Neural crest cell (in vitro differentiated cells): ENCODE measurements at regions not wholly inside any gene's neighbourhood (a gene's known extent, or its start where the extent isn't known, plus 50 kb on each side); places are given as distances from the start of the nearest gene placed in this dataset.

ENCODE experiments used
- DNase-seq: peaks from one replicate; pipeline ENCODE4 v3.0.0; 2021; ENCODE audit warnings: low read depth, mixed read lengths, low spot score
- H3K27ac Mint-ChIP-seq: one replicate; pipeline ENCODE4 v1.8.0; 2021; ENCODE audit warnings: mild to moderate bottlenecking, mixed read lengths; ENCODE audit not compliant: unreplicated experiment
- H3K27me3 Mint-ChIP-seq: 2 replicates; pipeline ENCODE4 v1.8.0; 2021; ENCODE audit warnings: low read depth, mild to moderate bottlenecking, mixed read lengths
- H3K36me3 Mint-ChIP-seq: 2 replicates; pipeline ENCODE4 v1.8.0; 2021; ENCODE audit warnings: low read depth, mild to moderate bottlenecking, mixed read lengths
- H3K4me1 Mint-ChIP-seq: 2 replicates; pipeline ENCODE4 v1.8.0; 2021; ENCODE audit warnings: mixed read lengths
- H3K4me3 Mint-ChIP-seq: one replicate; pipeline ENCODE4 v1.8.0; 2021; ENCODE audit warnings: mild to moderate bottlenecking, mixed read lengths
- H3K9me3 Mint-ChIP-seq: 2 replicates; pipeline ENCODE4 v1.8.0; 2021; ENCODE audit warnings: mixed read lengths
- TF ChIP-seq, protein P1 (sequence below): fragments of 200-600 bp; sonication (generic); conservative IDR thresholded peaks from 2 replicates; pipeline ENCODE4 v1.5.0; 2021; ENCODE audit warnings: antibody characterized with exemption, mild to moderate bottlenecking

DNA sequence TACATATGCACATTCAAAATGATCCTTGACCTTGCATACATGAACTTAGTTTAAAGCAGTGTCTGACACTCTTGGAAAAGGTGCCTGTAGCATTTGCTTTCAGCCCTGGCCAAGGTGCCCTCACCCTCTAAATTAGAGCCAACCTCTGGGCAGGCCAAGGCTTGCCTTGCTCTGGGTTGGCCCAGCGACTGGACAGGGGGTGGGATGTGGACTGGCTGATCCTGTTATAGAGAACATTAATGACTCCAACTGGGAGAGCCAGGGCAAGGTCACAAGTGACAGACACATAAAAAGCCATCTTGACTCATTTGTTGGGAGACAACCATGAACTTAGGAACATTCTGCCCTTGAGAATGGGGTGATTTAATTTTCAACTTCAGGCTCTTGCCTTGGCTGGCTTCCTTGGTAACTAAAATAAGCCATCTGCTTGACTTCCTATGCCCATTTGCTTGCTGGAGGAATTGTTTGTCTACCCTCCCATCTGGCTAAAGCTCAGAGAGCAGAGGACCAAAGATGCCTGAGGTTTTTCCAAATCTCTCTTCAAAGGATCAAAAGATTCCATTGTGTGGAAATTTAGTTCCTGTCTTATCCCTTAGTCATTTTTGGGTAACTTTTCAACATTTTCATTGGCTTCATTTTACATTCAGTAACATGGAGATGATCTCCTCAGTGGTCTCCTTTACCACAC, 403.7 kb downstream of the SOX2 start:
- Mint-ChIP-seq H3K27ac (no peak overlapping the region), H3K36me3 (peaks cover 5% of the 10 kb centered on the region), H3K4me3 (no peak overlapping the region), H3K27me3 (no peaks in the 10 kb centered on the region), H3K4me1 (no peaks in the 10 kb centered on the region), H3K9me3 (peaks cover 4% of the 10 kb centered on the region)
- TF ChIP-seq, protein P1, sequence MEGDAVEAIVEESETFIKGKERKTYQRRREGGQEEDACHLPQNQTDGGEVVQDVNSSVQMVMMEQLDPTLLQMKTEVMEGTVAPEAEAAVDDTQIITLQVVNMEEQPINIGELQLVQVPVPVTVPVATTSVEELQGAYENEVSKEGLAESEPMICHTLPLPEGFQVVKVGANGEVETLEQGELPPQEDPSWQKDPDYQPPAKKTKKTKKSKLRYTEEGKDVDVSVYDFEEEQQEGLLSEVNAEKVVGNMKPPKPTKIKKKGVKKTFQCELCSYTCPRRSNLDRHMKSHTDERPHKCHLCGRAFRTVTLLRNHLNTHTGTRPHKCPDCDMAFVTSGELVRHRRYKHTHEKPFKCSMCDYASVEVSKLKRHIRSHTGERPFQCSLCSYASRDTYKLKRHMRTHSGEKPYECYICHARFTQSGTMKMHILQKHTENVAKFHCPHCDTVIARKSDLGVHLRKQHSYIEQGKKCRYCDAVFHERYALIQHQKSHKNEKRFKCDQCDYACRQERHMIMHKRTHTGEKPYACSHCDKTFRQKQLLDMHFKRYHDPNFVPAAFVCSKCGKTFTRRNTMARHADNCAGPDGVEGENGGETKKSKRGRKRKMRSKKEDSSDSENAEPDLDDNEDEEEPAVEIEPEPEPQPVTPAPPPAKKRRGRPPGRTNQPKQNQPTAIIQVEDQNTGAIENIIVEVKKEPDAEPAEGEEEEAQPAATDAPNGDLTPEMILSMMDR: no peak
- no peak for DNase-seq

DNA sequence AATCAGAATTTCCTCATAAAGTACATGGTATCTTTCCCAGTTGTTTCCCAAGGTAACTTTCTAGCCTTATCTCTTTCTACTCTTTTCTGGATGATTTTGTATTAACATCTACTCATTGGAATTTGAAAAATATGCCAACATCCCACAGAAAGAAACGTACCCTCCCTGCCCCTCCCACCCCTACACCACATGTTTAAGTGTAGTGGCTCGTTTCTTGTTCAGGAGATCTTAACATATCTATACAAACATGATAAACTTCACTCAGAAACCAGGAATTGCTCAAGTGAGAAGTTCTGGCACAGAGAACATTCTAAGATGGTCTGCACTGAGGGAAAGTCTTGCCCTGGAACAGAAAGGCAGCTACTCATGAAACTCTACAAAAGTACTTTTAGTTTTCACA, 404.7 kb downstream of the SOX2 start:
- Mint-ChIP-seq H3K27me3 (no peaks in the 10 kb centered on the region), H3K4me1 (peaks cover 9% of the 10 kb centered on the region), H3K4me3 (no peak overlapping the region)

DNA sequence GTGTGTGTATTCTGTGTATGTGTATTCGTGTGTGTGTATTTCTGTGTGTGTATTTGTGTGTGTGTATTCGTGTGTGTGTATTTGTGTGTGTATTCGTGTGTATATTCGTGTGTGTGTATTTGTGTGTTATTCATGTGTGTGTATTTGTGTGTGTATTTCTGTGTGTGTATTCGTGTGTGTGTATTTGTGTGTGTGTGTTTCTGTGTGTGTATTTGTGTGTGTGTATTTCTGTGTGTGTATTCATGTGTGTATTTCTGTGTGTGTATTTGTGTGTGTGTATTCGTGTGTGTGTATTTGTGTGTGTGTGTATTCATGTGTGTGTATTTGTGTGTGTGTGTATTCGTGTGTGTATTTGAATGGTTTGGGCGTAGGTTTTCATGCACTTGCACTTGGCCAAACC, 405.4 kb downstream of the SOX2 start:
- Mint-ChIP-seq H3K27me3 (no peaks in the 10 kb centered on the region), H3K9me3 (peaks cover 7% of the 10 kb centered on the region), H3K4me3 (no peak overlapping the region), H3K36me3 (peaks cover 2% of the 10 kb centered on the region), H3K27ac (no peak overlapping the region), H3K4me1 (peaks cover 12% of the 10 kb centered on the region)
- no peak for DNase-seq
- TF ChIP-seq, protein P1: no peak

More for the DNA sequence above, 404.7 kb downstream of the SOX2 start:
- Mint-ChIP-seq H3K9me3 (peaks cover 5% of the 10 kb centered on the region), H3K27ac (no peak overlapping the region), H3K36me3 (peaks cover 2% of the 10 kb centered on the region)
- TF ChIP-seq, protein P1: no peak
- DNase-seq: no peak

DNA sequence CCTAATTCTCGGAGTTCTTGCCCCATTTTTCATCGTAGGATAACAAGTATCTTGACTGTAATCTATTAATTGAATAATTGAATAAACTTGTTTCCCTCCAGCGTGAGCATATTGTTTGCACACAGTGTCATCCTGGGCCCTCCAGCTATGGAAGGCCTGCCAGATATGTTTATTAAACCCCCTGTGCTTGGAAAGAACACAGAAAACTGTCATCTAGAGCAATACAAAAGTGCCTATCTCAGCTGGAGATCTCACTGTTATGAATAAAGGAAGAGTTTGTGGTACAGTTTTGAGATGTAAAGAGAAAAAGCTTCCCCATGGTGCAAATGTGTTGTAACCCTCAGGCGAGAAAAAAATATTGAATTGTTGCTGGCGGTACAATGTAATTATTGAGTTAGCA, 405.9 kb downstream of the SOX2 start:
- H3K36me3 Mint-ChIP-seq: peaks cover 2% of the 10 kb centered on the region
- peaks cover 7% of the 10 kb centered on the region for H3K9me3 Mint-ChIP-seq
- H3K27me3 Mint-ChIP-seq: no peaks in the 10 kb centered on the region
- peaks cover 12% of the 10 kb centered on the region for H3K4me1 Mint-ChIP-seq
- H3K4me3 Mint-ChIP-seq: no peak overlapping the region
- TF ChIP-seq, protein P1: no peak
- no peak overlapping the region for H3K27ac Mint-ChIP-seq
- no peak for DNase-seq

DNA sequence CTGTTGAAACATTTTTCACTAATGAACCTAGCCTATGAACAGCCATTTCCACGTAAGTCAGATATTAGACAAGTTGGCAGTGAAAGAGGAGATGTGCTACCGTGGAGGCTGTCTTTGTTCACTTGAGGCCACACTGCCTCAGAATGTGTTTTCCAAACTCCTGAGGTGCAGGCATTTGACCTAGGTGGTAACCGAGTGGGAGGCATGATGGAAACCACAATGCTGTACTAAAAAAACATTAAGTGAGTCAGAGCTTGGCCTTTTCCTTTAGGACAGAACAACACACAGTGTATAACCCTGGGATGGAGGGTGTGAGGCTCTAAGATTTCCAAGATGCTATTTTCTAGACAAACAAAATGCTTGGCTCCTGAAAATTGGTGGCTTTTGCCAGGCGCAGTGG, 406.3 kb downstream of the SOX2 start:
- peaks cover 2% of the 10 kb centered on the region for H3K36me3 Mint-ChIP-seq
- H3K27me3 Mint-ChIP-seq: no peaks in the 10 kb centered on the region
- no peak overlapping the region for H3K4me3 Mint-ChIP-seq
- TF ChIP-seq, protein P1: no peak
- no peak for DNase-seq
- peaks cover 12% of the 10 kb centered on the region for H3K4me1 Mint-ChIP-seq
- H3K9me3 Mint-ChIP-seq: peaks cover 7% of the 10 kb centered on the region
- H3K27ac Mint-ChIP-seq: no peak overlapping the region
